HEK293 (cell line): ENCODE measurements at regions not wholly inside any gene's neighbourhood (a gene's known extent, or its start where the extent isn't known, plus 50 kb on each side); places are given as distances from the start of the nearest gene placed in this dataset.

Source experiments
- KLF8 ChIP-seq: fragments of 450-650 bp; formaldehyde crosslinking; IDR thresholded peaks from 2 replicates; pipeline ENCODE4 v1.5.1; 2016; ENCODE audit warnings: missing biosample characterization, missing genetic modification characterization
- SALL2 ChIP-seq: fragments of 450-650 bp; formaldehyde crosslinking; IDR thresholded peaks from 2 replicates; pipeline ENCODE4 v1.5.0; 2017; ENCODE audit warnings: missing biosample characterization, mild to moderate bottlenecking, missing genetic modification characterization, borderline replicate concordance
- ZEB2 ChIP-seq: fragments of 450-650 bp; formaldehyde crosslinking; IDR thresholded peaks from 2 replicates; pipeline ENCODE4 v1.5.1; 2016; ENCODE audit warnings: missing biosample characterization, missing genetic modification characterization
- ZNF184 ChIP-seq: fragments of 450-650 bp; IDR thresholded peaks from 2 replicates; pipeline ENCODE4 v1.5.1; 2018; ENCODE audit warnings: missing biosample characterization, mild to moderate bottlenecking, missing genetic modification characterization
- ZNF248 ChIP-seq: fragments of 450-650 bp; formaldehyde crosslinking; IDR thresholded peaks from 2 replicates; pipeline ENCODE4 v1.5.1; 2017; ENCODE audit warnings: missing biosample characterization, missing genetic modification characterization
- ZNF768 ChIP-seq: fragments of 450-650 bp; formaldehyde crosslinking; IDR thresholded peaks from 2 replicates; pipeline ENCODE4 v1.5.1; 2018; ENCODE audit warnings: missing biosample characterization, mild to moderate bottlenecking, missing genetic modification characterization
- ZSCAN23 ChIP-seq: fragments of 450-650 bp; formaldehyde crosslinking; IDR thresholded peaks from 2 replicates; pipeline ENCODE4 v1.5.1; 2016; ENCODE audit warnings: missing biosample characterization, missing genetic modification characterization
- TF ChIP-seq, protein P1 (sequence below): fragments of 450-650 bp; formaldehyde crosslinking; IDR thresholded peaks from 2 replicates; pipeline ENCODE4 v1.5.1; 2016; ENCODE audit warnings: missing biosample characterization, missing genetic modification characterization
- TF ChIP-seq, protein P2 (sequence below): fragments of 450-650 bp; formaldehyde crosslinking; IDR thresholded peaks from 2 replicates; pipeline ENCODE4 v1.5.1; 2017; ENCODE audit warnings: missing biosample characterization, missing genetic modification characterization
- TF ChIP-seq, protein P3 (sequence below): sonication (generic); formaldehyde crosslinking; IDR thresholded peaks from 2 replicates; pipeline ENCODE4 v1.8.1; 2022; ENCODE audit warnings: mild to moderate bottlenecking, moderate library complexity, missing genetic modification reagents

DNA sequence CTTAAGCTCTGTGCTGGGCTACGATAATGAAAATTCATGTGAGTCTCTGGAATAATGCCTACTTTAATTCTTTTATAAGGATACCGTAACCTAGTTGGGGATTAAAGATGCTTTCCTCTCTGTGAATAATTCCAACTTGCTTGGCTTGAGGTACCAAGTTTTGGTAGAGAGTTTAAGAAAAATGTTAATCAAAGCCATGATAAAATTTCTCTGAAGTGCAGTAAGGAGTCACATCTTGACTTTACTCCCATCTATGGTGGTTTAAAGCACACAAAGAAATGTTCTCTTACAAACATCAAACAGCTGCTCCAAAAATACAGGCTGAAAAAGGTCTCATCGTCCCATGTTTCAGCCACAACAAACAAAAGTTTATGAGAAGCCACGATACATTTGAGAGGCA is 284.8 kb upstream of the TBX3 start:
- TF ChIP-seq, protein P1, sequence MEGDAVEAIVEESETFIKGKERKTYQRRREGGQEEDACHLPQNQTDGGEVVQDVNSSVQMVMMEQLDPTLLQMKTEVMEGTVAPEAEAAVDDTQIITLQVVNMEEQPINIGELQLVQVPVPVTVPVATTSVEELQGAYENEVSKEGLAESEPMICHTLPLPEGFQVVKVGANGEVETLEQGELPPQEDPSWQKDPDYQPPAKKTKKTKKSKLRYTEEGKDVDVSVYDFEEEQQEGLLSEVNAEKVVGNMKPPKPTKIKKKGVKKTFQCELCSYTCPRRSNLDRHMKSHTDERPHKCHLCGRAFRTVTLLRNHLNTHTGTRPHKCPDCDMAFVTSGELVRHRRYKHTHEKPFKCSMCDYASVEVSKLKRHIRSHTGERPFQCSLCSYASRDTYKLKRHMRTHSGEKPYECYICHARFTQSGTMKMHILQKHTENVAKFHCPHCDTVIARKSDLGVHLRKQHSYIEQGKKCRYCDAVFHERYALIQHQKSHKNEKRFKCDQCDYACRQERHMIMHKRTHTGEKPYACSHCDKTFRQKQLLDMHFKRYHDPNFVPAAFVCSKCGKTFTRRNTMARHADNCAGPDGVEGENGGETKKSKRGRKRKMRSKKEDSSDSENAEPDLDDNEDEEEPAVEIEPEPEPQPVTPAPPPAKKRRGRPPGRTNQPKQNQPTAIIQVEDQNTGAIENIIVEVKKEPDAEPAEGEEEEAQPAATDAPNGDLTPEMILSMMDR, result no peak
- TF ChIP-seq ZSCAN23 (tag by site-specific recombination) (no peak), ZNF768 (tag by site-specific recombination) (no peak), ZNF184 (tag by site-specific recombination) (no peak), KLF8 (tag by site-specific recombination) (no peak), ZNF248 (tag by site-specific recombination) (no peak), SALL2 (tag by site-specific recombination) (no peak), ZEB2 (no peak)
- TF ChIP-seq, protein P2, sequence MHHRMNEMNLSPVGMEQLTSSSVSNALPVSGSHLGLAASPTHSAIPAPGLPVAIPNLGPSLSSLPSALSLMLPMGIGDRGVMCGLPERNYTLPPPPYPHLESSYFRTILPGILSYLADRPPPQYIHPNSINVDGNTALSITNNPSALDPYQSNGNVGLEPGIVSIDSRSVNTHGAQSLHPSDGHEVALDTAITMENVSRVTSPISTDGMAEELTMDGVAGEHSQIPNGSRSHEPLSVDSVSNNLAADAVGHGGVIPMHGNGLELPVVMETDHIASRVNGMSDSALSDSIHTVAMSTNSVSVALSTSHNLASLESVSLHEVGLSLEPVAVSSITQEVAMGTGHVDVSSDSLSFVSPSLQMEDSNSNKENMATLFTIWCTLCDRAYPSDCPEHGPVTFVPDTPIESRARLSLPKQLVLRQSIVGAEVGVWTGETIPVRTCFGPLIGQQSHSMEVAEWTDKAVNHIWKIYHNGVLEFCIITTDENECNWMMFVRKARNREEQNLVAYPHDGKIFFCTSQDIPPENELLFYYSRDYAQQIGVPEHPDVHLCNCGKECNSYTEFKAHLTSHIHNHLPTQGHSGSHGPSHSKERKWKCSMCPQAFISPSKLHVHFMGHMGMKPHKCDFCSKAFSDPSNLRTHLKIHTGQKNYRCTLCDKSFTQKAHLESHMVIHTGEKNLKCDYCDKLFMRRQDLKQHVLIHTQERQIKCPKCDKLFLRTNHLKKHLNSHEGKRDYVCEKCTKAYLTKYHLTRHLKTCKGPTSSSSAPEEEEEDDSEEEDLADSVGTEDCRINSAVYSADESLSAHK, result no peak
- TF ChIP-seq, protein P3, sequence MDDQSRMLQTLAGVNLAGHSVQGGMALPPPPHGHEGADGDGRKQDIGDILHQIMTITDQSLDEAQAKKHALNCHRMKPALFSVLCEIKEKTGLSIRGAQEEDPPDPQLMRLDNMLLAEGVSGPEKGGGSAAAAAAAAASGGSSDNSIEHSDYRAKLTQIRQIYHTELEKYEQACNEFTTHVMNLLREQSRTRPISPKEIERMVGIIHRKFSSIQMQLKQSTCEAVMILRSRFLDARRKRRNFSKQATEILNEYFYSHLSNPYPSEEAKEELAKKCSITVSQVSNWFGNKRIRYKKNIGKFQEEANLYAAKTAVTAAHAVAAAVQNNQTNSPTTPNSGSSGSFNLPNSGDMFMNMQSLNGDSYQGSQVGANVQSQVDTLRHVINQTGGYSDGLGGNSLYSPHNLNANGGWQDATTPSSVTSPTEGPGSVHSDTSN (CRISPR knock-in tag), result no peak
